HL-60 (cell line): ENCODE measurements at regions not wholly inside any gene's neighbourhood (a gene's known extent, or its start where the extent isn't known, plus 50 kb on each side); places are given as distances from the start of the nearest gene placed in this dataset.

Experiments
- CTCF ChIP-seq: IDR thresholded peaks from one replicate; pipeline ENCODE4 v1.5.1; 2011; ENCODE audit warnings: low read length, control low read depth, inconsistent platforms; ENCODE audit not compliant: insufficient read depth
- GABPA ChIP-seq: IDR thresholded peaks from 2 replicates; pipeline ENCODE4 v1.6.1; 2012; ENCODE audit warnings: low read depth
- POLR2AphosphoS5 ChIP-seq: IDR thresholded peaks from 2 replicates; pipeline ENCODE4 v1.6.1; 2012; ENCODE audit warnings: low read depth
- REST ChIP-seq: IDR thresholded peaks from 2 replicates; pipeline ENCODE4 v1.6.1; 2012; ENCODE audit warnings: low read depth; ENCODE audit not compliant: insufficient replicate concordance
- SPI1 ChIP-seq: IDR thresholded peaks from 2 replicates; pipeline ENCODE4 v1.6.1; 2012; ENCODE audit warnings: low read depth, mild to moderate bottlenecking, borderline replicate concordance

GRCh38 chr1:57494530-57495079, 70.7 kb upstream of the DAB1 start:
- TF ChIP-seq CTCF (no peak), REST (no peak), POLR2AphosphoS5 (no peak), SPI1 (no peak), GABPA (no peak)
